GM18511 (cell line): ENCODE measurements at regions not wholly inside any gene's neighbourhood (a gene's known extent, or its start where the extent isn't known, plus 50 kb on each side); places are given as distances from the start of the nearest gene placed in this dataset.

ENCODE experiments used
- ATAC-seq: cut with Tn5 transposase; IDR thresholded peaks from one replicate; pipeline ENCODE4 v1.9.1; 2021; ENCODE audit warnings: mild to moderate bottlenecking, moderate library complexity; ENCODE audit not compliant: unreplicated experiment

- ATAC-seq = no peak
Measured at GRCh38 chr15:95464509-95464908, 866.0 kb upstream of the NR2F2 start.

DNA sequence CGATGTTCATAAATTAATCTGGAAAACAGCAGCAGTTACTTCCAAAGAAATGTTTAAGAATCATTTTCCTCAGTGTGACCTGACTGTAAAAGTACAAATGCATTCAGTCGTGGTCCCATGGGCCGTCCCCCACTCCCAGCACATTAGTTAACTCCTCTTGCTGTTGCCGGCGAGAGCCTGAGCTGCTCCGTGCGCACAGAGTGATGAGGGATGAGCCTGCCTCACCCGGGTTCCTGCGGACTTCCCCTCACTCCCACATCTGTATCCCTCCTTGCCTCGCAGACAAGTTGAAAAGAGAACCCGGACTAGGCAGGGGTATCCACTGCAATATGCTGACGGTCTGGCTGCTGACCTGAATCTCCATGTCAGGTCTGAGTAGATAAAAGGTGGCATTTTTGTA lies 861.7 kb upstream of the NR2F2 start:
- no peak for ATAC-seq

DNA sequence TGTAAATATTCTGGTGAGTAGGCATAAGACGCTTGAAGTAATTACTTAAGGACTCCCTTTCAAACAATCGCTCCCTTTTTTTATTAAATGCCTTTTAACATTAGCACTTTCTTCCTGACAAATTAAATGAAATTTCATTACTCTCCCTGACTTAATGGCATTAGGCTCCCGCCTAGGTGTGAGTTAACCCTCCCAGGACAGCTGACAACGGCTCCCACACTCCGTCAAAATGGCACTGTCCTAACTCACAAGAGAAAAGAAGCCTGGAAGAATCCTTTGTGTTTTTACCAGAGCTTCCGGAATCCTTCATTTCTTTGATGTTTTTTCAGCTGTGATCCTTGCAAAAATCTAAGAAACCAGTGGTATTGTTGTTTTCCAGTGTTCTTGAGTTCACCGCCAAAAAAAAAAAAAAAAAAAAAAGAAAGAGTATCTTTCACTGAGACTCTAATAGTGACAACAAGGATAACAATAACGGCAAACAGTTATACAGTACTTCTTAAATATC lies 861.0 kb upstream of the NR2F2 start:
- no peak for ATAC-seq

- ATAC-seq = no peak
Measured at GRCh38 chr15:95470529-95470928, 860.0 kb upstream of the NR2F2 start.

- ATAC-seq = no peak
Measured at GRCh38 chr15:95470997-95471689, 859.4 kb upstream of the NR2F2 start.

GRCh38 chr15:95471690-95472086 lies 858.8 kb upstream of the NR2F2 start:
- no peak for ATAC-seq

GRCh38 chr15:95475067-95475466 lies 855.4 kb upstream of the NR2F2 start:
- ATAC-seq = no peak

DNA sequence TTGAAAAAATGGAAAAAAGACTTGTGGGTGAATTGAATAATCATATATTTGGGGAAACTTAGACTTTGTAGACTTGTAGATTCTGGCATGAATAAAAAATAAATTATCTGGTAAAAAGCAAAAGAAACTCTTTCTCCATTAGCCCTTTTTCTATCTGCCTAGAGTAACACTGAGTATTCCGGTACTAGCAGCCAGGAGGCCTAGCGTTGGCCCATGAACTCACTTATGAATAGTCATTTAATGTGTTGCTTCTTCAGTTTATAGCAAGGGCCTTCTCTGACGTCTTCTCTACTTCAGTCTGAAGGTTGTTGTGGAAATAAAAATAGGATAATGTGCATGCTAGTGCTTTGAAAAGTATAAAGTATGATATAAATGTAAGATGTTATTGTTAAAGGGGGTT lies 851.2 kb upstream of the NR2F2 start:
- no peak for ATAC-seq

DNA sequence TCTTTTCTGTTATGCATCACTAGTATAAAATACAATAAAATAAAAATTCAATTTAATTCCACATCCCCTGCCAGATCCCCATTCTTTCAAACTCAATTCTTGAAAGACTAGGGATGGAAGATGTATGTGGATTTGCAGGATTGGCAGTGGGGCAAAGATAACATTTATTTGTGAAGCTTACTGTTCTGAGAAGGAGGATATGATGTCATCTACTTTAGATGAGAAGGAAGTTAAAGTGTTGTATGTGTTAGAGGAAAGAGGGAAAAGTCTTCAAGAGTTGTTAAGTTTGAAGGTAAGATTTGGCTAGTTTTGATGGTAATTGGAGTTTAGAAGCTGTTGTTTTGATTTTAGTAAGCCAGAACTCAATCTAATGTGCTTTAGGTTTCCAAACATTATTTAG lies 845.1 kb upstream of the NR2F2 start:
- ATAC-seq = no peak

DNA sequence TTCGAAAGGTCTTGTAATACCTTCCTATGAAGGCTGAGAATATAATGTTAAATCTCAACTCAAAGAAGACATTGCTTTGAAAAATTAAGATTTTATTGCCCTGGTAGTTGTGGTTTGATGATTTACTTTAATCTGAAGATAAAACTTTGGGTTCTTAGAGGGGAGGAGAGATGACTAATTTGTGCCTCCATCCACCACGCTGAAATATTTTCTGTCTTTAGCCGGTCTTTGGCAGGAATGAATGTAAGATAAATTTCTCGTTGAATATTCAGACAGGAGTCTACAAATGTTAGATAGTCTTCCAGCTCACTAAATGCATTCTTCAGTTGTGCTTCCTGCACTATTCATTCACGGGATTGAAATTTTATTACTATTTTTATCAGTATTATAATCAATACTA lies 844.3 kb upstream of the NR2F2 start:
- ATAC-seq = no peak

GRCh38 chr15:95489103-95489502 lies 841.4 kb upstream of the NR2F2 start:
- ATAC-seq = no peak

- ATAC-seq = no peak
Measured at GRCh38 chr15:95492388-95493070, 838.0 kb upstream of the NR2F2 start.

DNA sequence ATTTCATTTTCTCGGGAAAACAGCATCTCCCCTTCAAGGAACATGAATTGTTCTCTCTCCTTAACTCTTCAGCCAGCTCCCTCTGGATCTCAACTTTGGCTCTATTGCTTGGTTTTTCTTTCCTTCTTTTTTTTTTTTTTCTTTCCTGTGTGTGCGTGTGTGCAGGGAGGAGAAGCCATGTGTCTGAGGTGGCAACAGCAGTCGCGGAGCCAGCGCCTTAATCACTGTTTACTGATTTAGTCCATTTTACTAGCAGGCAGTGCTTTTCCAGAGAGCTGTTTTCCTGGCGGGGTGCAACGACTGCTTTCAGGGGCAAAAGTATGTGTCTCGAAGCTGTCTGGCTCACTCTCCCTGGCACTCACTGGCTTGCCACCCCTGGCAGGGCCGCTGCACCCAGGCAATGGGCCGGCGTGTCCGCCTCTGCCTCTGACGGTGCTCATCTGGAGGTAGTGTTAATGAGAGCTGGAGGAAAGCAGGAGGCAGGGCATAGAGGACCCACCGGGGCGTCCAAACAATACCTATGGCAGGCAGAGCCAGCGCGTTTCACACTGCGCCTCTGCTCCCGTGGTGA lies 835.4 kb upstream of the NR2F2 start:
- ATAC-seq = no peak

GRCh38 chr15:95497634-95498033 lies 832.9 kb upstream of the NR2F2 start:
- ATAC-seq = no peak

GRCh38 chr15:95498961-95499360 lies 831.5 kb upstream of the NR2F2 start:
- ATAC-seq = no peak

DNA sequence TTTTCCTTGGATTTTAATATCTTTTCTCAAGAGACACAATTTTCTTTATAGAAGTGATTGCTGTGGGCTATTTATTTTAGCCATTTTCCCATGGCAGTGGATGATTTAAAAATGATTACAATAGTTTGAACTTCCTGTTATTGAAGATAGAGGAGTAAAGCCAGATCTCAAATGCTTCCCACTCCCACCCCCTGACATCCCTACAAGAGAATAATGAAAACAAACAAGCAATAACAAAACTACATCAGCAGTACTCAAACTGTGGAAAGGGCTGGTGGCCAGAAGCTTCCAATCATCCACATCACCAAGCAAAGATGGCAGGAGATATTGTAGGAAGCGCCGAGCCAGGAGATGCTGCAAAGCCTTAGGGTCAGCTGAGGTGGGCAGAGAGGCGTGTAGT lies 831.1 kb upstream of the NR2F2 start:
- ATAC-seq = no peak

GRCh38 chr15:95501865-95502264 lies 828.6 kb upstream of the NR2F2 start:
- no peak for ATAC-seq

GRCh38 chr15:95503107-95503506 lies 827.4 kb upstream of the NR2F2 start:
- no peak for ATAC-seq

- no peak for ATAC-seq
Measured at GRCh38 chr15:95503640-95504225, 826.8 kb upstream of the NR2F2 start.

- ATAC-seq = no peak
Measured at GRCh38 chr15:95511671-95512070, 818.8 kb upstream of the NR2F2 start.

- ATAC-seq = no peak
Measured at GRCh38 chr15:95512906-95513305, 817.6 kb upstream of the NR2F2 start.

DNA sequence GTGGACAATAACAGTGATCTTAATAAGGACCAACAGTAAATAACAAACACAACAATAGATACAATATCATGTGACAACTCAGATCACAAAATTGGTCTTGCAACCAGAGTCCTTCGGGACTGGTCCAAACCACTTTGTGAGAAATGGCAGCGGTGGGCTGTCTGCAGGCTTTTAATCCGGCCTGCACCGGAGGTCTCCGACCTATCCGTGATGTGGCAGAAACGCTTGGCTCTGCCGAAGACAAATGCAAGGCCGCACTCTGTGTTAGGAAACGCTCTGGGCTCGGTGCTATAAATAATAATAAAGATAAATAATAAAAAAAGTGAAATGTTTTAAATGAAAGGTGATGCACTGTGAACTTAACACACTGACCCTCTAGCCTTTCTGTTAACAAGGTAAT lies 810.6 kb upstream of the NR2F2 start:
- ATAC-seq = no peak
